ENCODE measurements at regions not wholly inside any gene's neighbourhood (a gene's known extent, or its start where the extent isn't known, plus 50 kb on each side); places are given as distances from the start of the nearest gene placed in this dataset.

DNA sequence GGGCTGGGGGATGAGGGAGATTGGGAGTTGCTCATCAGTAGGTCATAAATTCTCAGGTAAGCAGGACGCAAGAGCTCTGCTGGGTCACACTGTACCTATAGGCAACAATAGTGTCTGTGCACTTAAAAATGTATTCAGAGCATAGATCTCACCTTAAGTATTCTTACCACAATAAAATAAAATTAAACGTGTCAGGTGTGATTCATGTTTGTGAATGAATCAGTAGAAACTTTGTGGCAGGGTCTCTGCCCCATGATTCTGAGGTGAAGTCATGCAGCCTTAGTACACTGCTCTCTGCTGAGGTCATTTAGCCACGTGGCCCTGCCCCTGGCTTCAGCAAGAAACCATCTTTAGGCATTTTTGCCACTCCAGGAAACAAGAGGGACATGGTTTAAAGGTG lies 253.8 kb downstream of the FBXO15 start:
- TF ChIP-seq, protein P1, sequence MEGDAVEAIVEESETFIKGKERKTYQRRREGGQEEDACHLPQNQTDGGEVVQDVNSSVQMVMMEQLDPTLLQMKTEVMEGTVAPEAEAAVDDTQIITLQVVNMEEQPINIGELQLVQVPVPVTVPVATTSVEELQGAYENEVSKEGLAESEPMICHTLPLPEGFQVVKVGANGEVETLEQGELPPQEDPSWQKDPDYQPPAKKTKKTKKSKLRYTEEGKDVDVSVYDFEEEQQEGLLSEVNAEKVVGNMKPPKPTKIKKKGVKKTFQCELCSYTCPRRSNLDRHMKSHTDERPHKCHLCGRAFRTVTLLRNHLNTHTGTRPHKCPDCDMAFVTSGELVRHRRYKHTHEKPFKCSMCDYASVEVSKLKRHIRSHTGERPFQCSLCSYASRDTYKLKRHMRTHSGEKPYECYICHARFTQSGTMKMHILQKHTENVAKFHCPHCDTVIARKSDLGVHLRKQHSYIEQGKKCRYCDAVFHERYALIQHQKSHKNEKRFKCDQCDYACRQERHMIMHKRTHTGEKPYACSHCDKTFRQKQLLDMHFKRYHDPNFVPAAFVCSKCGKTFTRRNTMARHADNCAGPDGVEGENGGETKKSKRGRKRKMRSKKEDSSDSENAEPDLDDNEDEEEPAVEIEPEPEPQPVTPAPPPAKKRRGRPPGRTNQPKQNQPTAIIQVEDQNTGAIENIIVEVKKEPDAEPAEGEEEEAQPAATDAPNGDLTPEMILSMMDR (IDR thresholded peaks at IDR 0.05), result no peak
- no peak for TF ChIP-seq POLR2A (IDR thresholded peaks at IDR 0.05)
- TF ChIP-seq EP300 (IDR thresholded peaks at IDR 0.05), result no peak
